Ecto neural progenitor cell (in vitro differentiated cells): ENCODE measurements at regions not wholly inside any gene's neighbourhood (a gene's known extent, or its start where the extent isn't known, plus 50 kb on each side); places are given as distances from the start of the nearest gene placed in this dataset.
"Not testable (repeated sequence)": the region's sequence is repeated elsewhere in the genome, so short reads cannot be mapped to it uniquely, and the experiment has no call there.

Source experiments
- DNase-seq: peaks from one replicate; pipeline ENCODE4 v3.0.0-alpha.2; 2018; ENCODE audit warnings: low spot score

- no peak for DNase-seq
Observed at GRCh38 chr5:30150231-30150630, 1043.3 kb upstream of the CDH6 start.

DNA sequence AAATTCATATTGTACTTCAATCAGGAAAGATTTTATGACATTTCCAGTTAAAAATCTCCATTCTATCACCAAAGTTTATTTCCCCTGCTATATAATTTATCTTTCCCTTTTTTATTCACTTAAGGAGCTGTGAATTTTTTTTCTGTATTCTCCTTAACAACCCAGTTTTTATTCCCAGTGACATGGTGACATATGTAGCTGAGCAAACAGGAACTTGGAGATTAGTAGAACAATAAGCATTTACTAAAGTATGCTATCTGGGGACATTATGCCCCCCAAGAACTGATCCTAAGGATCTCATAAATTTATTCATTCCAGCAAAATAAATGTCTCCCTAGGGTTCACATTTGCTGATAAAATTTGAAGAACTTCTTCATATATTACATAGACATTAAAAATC is 1044.0 kb upstream of the CDH6 start:
- no peak for DNase-seq

- no peak for DNase-seq
Observed at GRCh38 chr5:30147976-30148375, 1045.5 kb upstream of the CDH6 start.

DNA sequence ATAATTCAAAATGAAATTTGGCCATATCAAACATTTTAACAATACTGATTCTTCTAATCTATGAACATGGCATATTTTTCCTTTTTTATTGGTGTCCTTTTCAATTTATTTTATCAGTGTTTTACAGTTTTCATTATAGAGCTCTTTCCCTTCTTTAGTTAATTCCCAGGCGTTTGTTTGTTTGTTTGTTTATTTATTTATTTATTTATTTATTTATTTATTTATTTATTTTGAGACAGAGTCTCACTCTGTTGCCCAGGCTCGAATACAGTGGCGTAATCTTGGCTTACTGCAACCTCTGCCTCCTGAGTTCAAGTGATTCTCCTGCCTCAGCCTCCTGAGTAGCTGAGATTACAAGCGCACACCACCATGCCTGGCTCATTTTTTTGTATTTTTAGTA is 1049.4 kb upstream of the CDH6 start:
- not testable (repeated sequence) for DNase-seq

DNA sequence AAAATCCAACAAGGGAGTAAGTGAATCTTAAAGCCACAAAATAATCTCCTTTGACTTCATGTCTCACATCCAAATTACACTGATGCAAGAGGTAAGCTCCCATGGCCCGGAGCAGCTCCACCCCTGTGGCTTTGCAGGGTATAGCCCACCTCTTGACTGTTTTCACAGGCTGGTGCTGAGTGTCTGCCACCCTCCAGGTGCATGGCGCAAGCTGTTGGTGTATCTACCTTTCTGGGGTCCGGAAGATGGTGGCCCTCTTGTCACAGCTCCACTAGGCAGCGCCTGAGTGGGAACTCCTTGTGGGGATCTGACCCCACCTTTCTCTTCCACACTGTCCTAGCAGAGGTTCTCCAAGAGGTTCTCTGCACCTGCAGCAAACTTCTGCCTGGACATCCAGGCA is 1051.1 kb upstream of the CDH6 start:
- no peak for DNase-seq

DNA sequence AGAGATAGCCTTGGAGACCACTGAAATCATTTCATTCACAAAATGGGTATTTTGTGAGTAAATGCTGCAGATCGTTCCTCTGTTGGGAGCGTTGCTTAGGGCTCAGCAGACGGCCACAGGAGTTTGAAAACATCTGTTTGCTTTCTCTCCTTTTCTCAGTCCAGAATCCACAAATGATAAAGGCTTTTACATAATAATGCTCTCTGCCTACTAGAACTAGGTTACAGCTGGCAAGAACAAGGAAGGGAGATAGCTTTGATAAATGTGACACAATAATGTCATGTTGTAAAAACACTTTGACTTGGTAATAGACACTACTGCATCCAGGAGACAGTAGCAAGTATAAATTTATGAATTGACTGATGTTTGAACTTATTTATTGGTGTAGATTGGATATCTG is 1072.4 kb upstream of the CDH6 start:
- no peak for DNase-seq

GRCh38 chr5:30117135-30117534 is 1076.4 kb upstream of the CDH6 start:
- no peak for DNase-seq

- no peak for DNase-seq
Observed at GRCh38 chr5:30113542-30113941, 1079.9 kb upstream of the CDH6 start.

DNA sequence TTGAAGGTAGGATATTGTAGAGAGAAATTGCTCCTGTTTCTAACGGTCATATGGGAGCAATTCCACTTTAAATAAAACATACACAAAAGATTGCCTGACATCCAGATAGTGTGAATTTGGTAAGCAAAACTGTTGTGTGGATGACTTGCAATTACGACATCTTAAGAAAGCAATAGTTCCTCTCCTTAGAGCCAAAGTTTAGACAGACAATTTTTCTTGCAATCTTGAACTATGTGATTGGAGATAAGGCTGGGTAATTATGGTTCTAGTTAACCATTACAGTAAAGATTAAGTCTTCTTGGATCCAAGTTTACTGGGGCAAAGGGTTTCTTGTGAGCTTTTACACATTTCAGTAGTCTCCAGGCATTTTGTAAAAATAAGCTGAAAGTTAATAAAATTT is 1080.6 kb upstream of the CDH6 start:
- no peak for DNase-seq

DNA sequence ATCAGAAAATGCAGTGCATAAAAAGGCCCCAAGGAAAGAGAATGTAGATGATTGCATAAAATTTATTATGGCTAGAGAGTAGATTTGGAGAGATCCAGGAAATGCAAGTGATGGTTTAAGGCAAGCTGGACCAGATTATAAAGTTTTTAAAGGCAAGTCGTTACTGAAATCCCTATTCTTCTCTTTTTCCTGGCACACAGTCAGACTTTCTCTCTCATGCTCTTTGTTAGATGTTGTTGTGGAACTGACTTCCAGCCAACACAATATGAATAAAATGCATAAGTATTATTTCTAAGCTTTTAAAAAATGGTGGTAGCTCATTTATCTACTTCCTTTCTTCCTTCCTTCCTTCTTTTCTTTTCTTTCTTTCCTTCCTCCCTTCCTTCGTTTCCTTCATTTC is 1085.4 kb upstream of the CDH6 start:
- no peak for DNase-seq

GRCh38 chr5:30106596-30106995 is 1086.9 kb upstream of the CDH6 start:
- no peak for DNase-seq

- no peak for DNase-seq
Observed at GRCh38 chr5:30104872-30105596, 1088.5 kb upstream of the CDH6 start.

GRCh38 chr5:30103452-30104202 is 1089.9 kb upstream of the CDH6 start:
- DNase-seq = no peak

- DNase-seq = no peak
Observed at GRCh38 chr5:30103052-30103451, 1090.4 kb upstream of the CDH6 start.

- DNase-seq = no peak
Observed at GRCh38 chr5:30102185-30102584, 1091.3 kb upstream of the CDH6 start.

DNA sequence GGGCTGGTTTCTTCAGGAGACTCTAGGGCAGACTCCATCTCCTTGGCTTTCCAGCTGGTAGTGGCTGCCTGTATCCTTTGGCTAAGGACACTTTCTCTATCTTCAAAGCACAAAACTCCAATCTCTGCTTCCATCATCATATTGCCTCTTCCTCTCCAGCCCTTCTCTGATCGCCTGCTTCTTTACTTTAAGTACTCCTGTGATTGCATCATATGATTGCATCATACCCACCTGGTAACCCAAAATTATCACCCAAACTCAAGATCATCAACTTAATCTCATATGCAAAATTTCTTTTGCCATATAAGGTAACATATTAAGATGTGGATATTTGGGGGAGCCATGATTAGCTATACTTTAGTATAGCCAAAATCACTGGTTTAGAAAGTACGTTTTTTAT is 1092.6 kb upstream of the CDH6 start:
- DNase-seq = no peak

GRCh38 chr5:30100148-30100713 is 1093.3 kb upstream of the CDH6 start:
- DNase-seq = no peak

GRCh38 chr5:30099634-30100033 is 1093.9 kb upstream of the CDH6 start:
- DNase-seq = no peak

GRCh38 chr5:30098940-30099339 is 1094.5 kb upstream of the CDH6 start:
- no peak for DNase-seq

DNA sequence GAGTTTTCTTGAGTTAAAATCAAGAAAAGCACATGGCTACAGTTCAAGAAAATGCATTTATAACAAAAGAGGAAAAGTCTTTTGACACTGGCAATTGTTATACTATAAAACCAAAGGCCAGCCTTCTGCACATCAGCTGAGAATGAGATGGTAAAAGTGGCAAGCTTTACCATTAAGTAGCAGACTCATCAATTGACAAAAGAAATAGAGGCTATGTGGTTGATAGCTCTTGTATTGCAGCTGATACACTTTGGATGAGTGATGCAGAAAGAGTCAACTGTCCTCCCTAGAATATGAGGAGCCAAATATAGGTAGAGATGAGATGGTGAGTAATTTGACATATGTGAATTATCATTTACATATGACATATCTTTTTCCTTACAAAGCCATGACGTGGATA is 1100.9 kb upstream of the CDH6 start:
- DNase-seq = no peak

DNA sequence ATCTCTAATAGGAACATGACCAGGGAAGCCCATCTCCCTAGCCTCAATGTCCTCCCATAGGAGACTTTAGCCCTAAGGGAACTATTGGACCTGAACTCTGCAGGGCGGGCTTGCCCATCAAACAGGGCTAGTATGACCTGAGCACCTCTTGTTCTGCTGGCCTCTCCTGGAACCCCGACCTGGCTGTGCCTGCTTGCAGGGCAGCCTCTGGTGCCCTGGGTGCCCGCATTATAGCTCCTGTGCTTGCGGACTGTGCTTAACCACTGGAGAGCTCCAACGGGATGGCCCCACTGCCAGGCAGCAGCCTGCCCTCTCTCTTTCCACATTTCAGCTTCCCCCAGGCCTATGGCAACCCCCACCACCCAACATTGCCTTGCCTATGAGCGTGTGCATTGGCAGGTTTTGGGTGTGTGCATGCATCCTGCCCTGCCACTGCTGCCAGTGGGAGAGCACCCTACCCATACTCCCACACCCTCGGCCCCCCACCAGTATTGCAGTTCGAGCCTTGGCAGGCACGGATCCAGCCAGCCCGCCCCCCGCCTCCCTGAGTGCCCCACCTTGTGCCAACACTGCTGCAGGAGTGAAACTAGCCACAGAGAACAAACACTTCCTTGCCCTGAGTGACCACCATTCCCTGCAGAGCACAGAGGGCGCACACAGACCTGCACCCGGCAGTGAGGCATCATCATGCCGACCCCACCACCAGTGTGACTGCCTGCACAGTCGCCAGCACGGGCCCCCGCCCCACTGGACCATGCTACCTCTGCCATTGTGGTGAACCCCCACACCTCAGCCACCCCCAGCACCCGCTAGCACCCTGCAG is 1123.8 kb upstream of the CDH6 start:
- no peak for DNase-seq

DNA sequence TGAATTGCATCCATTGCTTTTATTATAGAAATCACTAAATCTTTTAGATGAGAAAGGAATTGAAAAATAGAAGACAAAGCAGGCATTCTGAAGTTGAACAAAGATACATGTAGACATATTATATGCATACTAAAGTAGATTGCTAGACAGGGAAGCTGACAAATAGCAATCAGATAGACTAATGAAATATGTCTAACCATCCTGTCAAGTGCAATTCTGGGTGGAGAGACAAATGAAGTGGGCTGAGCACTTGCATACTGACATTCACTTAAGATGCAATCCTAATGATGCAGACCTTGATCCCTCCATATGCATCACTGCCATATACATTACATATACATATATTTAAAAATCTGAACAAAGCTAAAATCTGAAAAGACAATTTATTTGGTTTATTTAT is 1130.0 kb upstream of the CDH6 start:
- DNase-seq = no peak

GRCh38 chr5:30051976-30052375 is 1141.5 kb upstream of the CDH6 start:
- DNase-seq = no peak
